Keratinocyte (primary cell): ENCODE measurements at regions not wholly inside any gene's neighbourhood (a gene's known extent, or its start where the extent isn't known, plus 50 kb on each side); places are given as distances from the start of the nearest gene placed in this dataset.

Experiments used
- DNase-seq: peaks from one replicate; pipeline ENCODE4 v3.0.0-alpha.2; 2011; ENCODE audit warnings: low read depth, missing footprints, low spot score
- FAIRE-seq: peaks from 2 replicates; lab custom pipeline; 2011; peaks lifted over from hg19 to GRCh38; lab: Jason Lieb, UNC
- H2AFZ ChIP-seq: 2 replicates; pipeline ENCODE4 v1.6.0; 2012; ENCODE audit warnings: low read length, control low read depth, inconsistent platforms; ENCODE audit not compliant: control insufficient read depth
- H3K27ac ChIP-seq: 2 replicates; pipeline ENCODE4 v1.5.1; 2011; ENCODE audit warnings: low read length; ENCODE audit not compliant: control insufficient read depth, insufficient read depth
- H3K27me3 ChIP-seq: 3 replicates; pipeline ENCODE4 v1.6.0; 2011; ENCODE audit warnings: low read length; ENCODE audit not compliant: control insufficient read depth, insufficient read depth; ENCODE audit errors: extremely low read depth
- H3K36me3 ChIP-seq, 2 experiments: 2 replicates in 1 of 2; 3 replicates in 1 of 2; pipeline ENCODE4 v1.5.1; 2011; ENCODE audit warnings: low read length in 2 of 2, mild to moderate bottlenecking in 1 of 2; ENCODE audit not compliant: control insufficient read depth in 2 of 2, insufficient read depth in 2 of 2; ENCODE audit errors: extremely low read depth in 1 of 2
- H3K4me1 ChIP-seq: 3 replicates; pipeline ENCODE4 v1.5.1; 2011; ENCODE audit warnings: low read length; ENCODE audit not compliant: control insufficient read depth, insufficient read depth; ENCODE audit errors: extremely low read depth
- H3K4me2 ChIP-seq: 3 replicates; pipeline ENCODE4 v1.6.0; 2011; ENCODE audit warnings: low read depth, low read length; ENCODE audit not compliant: control insufficient read depth, insufficient read depth; ENCODE audit errors: extremely low read depth
- H3K4me3 ChIP-seq, 3 experiments: fragments of 200-600 bp in 1 of 3; sonication (generic) in 1 of 3; 2 replicates in 2 of 3; 3 replicates in 1 of 3; pipeline ENCODE4 v1.5.1; 2011 to 2016; ENCODE audit warnings: low read length in 3 of 3, mild to moderate bottlenecking in 3 of 3, control low read depth in 2 of 3, inconsistent platforms in 1 of 3, low read depth in 1 of 3, mixed read lengths in 1 of 3, mixed run types in 1 of 3, moderate library complexity in 1 of 3; ENCODE audit not compliant: control insufficient read depth in 2 of 3, insufficient read depth in 2 of 3; ENCODE audit errors: extremely low read depth in 1 of 3
- H3K79me2 ChIP-seq: 2 replicates; pipeline ENCODE4 v1.6.0; 2012; ENCODE audit warnings: low read length; ENCODE audit not compliant: control insufficient read depth, insufficient read depth
- H3K9ac ChIP-seq: 3 replicates; pipeline ENCODE4 v1.6.0; 2011; ENCODE audit warnings: low read length; ENCODE audit not compliant: control insufficient read depth, insufficient read depth; ENCODE audit errors: extremely low read depth
- H3K9me1 ChIP-seq: 3 replicates; pipeline ENCODE4 v1.6.0; 2011; ENCODE audit warnings: low read length; ENCODE audit not compliant: control insufficient read depth, insufficient read depth; ENCODE audit errors: extremely low read depth
- H3K9me3 ChIP-seq: 2 replicates; pipeline ENCODE4 v1.5.1; 2012; ENCODE audit warnings: low read depth, low read length; ENCODE audit not compliant: control insufficient read depth
- H4K20me1 ChIP-seq: 3 replicates; pipeline ENCODE4 v1.6.0; 2011; ENCODE audit warnings: low read length; ENCODE audit not compliant: control insufficient read depth, insufficient read depth; ENCODE audit errors: extremely low read depth
- CTCF ChIP-seq, 3 experiments: IDR thresholded peaks in 1 of 3; conservative IDR thresholded peaks in 1 of 3; optimal IDR thresholded peaks in 1 of 3; 2 replicates in 2 of 3; 3 replicates in 1 of 3; pipeline versions ENCODE3 to v1.5.1; 2011; ENCODE audit warnings: low read length in 3 of 3, mild to moderate bottlenecking in 3 of 3, moderate library complexity in 2 of 3, control low read depth in 1 of 3, inconsistent platforms in 1 of 3; ENCODE audit not compliant: insufficient read depth in 2 of 3; ENCODE audit errors: extremely low read depth in 1 of 3
- EZH2 ChIP-seq: IDR thresholded peaks from one replicate; pipeline ENCODE4 v1.6.1; 2012; ENCODE audit warnings: inconsistent platforms, mild to moderate bottlenecking, low read length, moderate library complexity
- dilution Hi-C: fragments of 300-500 bp; cut with MboI; formaldehyde crosslinking; loops from one replicate; pipeline ENCODE4 v1.7.0; 2020; ENCODE audit warnings: low sequenced_read_pairs; ENCODE audit not compliant: extremely low pct_ligation_motif_present

GRCh38 chr10:14413523-14413922 lies 82.8 kb upstream of the FRMD4A start:
- peaks cover 26% of the 10 kb centered on the region for H3K4me1 ChIP-seq
- H3K4me2 ChIP-seq, result no peak overlapping the region
- no peak overlapping the region for H3K4me3 ChIP-seq
- H3K9me3 ChIP-seq, result no peaks in the 10 kb centered on the region
- FAIRE-seq, result no peak
- peak overlapping the region; percentile 33 for H2AFZ ChIP-seq
- H3K79me2 ChIP-seq, result no peaks in the 10 kb centered on the region
- TF ChIP-seq EZH2 (no peak), CTCF (optimal IDR thresholded peaks at IDR 0.05 in 1 of 3, IDR thresholded peaks at IDR 0.05 in 1 of 3, conservative IDR thresholded peaks at IDR 0.05 in 1 of 3; ENCODE audit: extremely low read depth in 1 of 3, insufficient read depth in 2 of 3, low read length in 3 of 3) (no peak)
- H3K9ac ChIP-seq, result no peak overlapping the region
- H3K9me1 ChIP-seq, result no peaks in the 10 kb centered on the region
- dilution Hi-C loops, result no loop called here
- no peaks in the 10 kb centered on the region for H3K27me3 ChIP-seq
- no peaks in the 10 kb centered on the region for H4K20me1 ChIP-seq
- no peaks in the 10 kb centered on the region for H3K36me3 ChIP-seq
- H3K27ac ChIP-seq, result no peak overlapping the region
- no peak for DNase-seq

- no peaks in the 10 kb centered on the region for H3K27me3 ChIP-seq
- no peak overlapping the region for H3K4me2 ChIP-seq
- H3K27ac ChIP-seq, result no peak overlapping the region
- no peak for TF ChIP-seq EZH2
- TF ChIP-seq CTCF (optimal IDR thresholded peaks at IDR 0.05 in 1 of 3, IDR thresholded peaks at IDR 0.05 in 1 of 3, conservative IDR thresholded peaks at IDR 0.05 in 1 of 3; ENCODE audit: extremely low read depth in 1 of 3, insufficient read depth in 2 of 3, low read length in 3 of 3), result no peak
- no peaks in the 10 kb centered on the region for H3K9me3 ChIP-seq
- dilution Hi-C loops, result no loop called here
- peaks cover 26% of the 10 kb centered on the region for H3K4me1 ChIP-seq
- no peak overlapping the region for H2AFZ ChIP-seq
- no peaks in the 10 kb centered on the region for H4K20me1 ChIP-seq
- no peak for DNase-seq
- no peak overlapping the region for H3K4me3 ChIP-seq
- no peak overlapping the region for H3K9ac ChIP-seq
- peak; percentile 9 for FAIRE-seq
- H3K79me2 ChIP-seq, result no peaks in the 10 kb centered on the region
- no peaks in the 10 kb centered on the region for H3K36me3 ChIP-seq
- H3K9me1 ChIP-seq, result no peaks in the 10 kb centered on the region
Measured at GRCh38 chr10:14412624-14413023, 81.9 kb upstream of the FRMD4A start.
